K562 (cell line): ENCODE measurements at regions not wholly inside any gene's neighbourhood (a gene's known extent, or its start where the extent isn't known, plus 50 kb on each side); places are given as distances from the start of the nearest gene placed in this dataset.

Experiments
- ATAC-seq: fragments of 200-7000 bp; cut with Tn5 transposase; 3 replicates; pipeline ENCODE4 v1.9.1; 2020; ENCODE audit warnings: moderate library complexity
- BruUV-seq: library from RNA; stranded (reverse); fragments of 400-500 nt; replicated peaks from 2 replicates; lab custom pipeline; 2021; lab: Mats Ljungman, UMichigan
- CTCF ChIA-PET: fragments of 300-600 bp; formaldehyde crosslinking; extraction: SDS; loops from one replicate; lab custom pipeline; 2021; ENCODE audit warnings: low intra/inter-chr PET ratio; lab: Yijun Ruan, JAX
- POLR2A ChIA-PET: fragments of 300-600, 350-650 bp; sonication (Branson Sonifier 250); formaldehyde crosslinking; extraction: SDS; loops from one replicate; lab custom pipeline; 2021; ENCODE audit warnings: antibody characterized with exemption, inconsistent platforms; lab: Yijun Ruan, JAX
- DNase-seq, 4 experiments: peaks; one replicate each; pipeline versions ENCODE4 v3.0.0 to v3.0.0-alpha.2; 2011 to 2018; ENCODE audit warnings: low spot score in 3 of 4, mixed read lengths in 3 of 4; ENCODE audit errors: extremely low read depth in 1 of 4
- FAIRE-seq: peaks from 2 replicates; lab custom pipeline; 2011; peaks lifted over from hg19 to GRCh38; lab: Jason Lieb, UNC
- H2AFZ ChIP-seq: 2 replicates; pipeline ENCODE4 v1.6.0; 2011; ENCODE audit warnings: low read depth, low read length, control low read depth, inconsistent platforms
- H3K27ac ChIP-seq: fragments of 200-600 bp; 3 replicates; pipeline ENCODE4 v1.8.0; 2011; ENCODE audit warnings: low read depth, mild to moderate bottlenecking, control low read depth, inconsistent platforms, low read length, moderate library complexity, mixed read lengths; ENCODE audit errors: extremely low read depth
- H3K27me3 ChIP-seq, 2 experiments: fragments of 300-600 bp in 1 of 2; 2 replicates in 1 of 2; 3 replicates in 1 of 2; pipeline versions ENCODE4 v1.6.0 to v1.8.0; 2011; ENCODE audit warnings: inconsistent platforms in 2 of 2, low read length in 2 of 2, mild to moderate bottlenecking in 1 of 2, mixed read lengths in 1 of 2, moderate library complexity in 1 of 2; ENCODE audit not compliant: control insufficient read depth in 2 of 2, insufficient read depth in 2 of 2
- H3K36me3 ChIP-seq: fragments of 300-600 bp; 3 replicates; pipeline ENCODE4 v1.8.0; 2011; ENCODE audit warnings: mild to moderate bottlenecking, low read length, inconsistent platforms; ENCODE audit not compliant: control insufficient read depth, insufficient read depth
- H3K4me1 ChIP-seq, 2 experiments: fragments of 200-600 bp in 1 of 2; replicated peaks in 1 of 2; 2 replicates in 1 of 2; 3 replicates in 1 of 2; pipeline versions ENCODE4 v1.5.1 to v1.8.0; 2011; ENCODE audit warnings: inconsistent platforms in 2 of 2, low read length in 2 of 2, mild to moderate bottlenecking in 1 of 2, mixed read lengths in 1 of 2, moderate library complexity in 1 of 2; ENCODE audit not compliant: control insufficient read depth in 2 of 2, insufficient read depth in 2 of 2
- H3K4me2 ChIP-seq: 2 replicates; pipeline ENCODE4 v1.6.1; 2011; ENCODE audit warnings: low read length, control low read depth, inconsistent platforms, mixed read lengths; ENCODE audit not compliant: insufficient read depth
- H3K4me3 ChIP-seq: fragments of 200-600 bp; sonication (generic), shearing (Covaris generic); 2 replicates; pipeline ENCODE4 v1.5.1; 2016; ENCODE audit warnings: control low read depth, inconsistent platforms
- H3K79me2 ChIP-seq: fragments of 200-600 bp; 3 replicates; pipeline ENCODE4 v1.8.0; 2011; ENCODE audit warnings: low read length, inconsistent platforms; ENCODE audit not compliant: control insufficient read depth, insufficient read depth
- H3K9ac ChIP-seq, 2 experiments: 2 replicates each; pipeline versions ENCODE4 v1.6.0 to v1.6.1; 2011; ENCODE audit warnings: low read depth in 2 of 2, low read length in 2 of 2, control low read depth in 1 of 2, inconsistent platforms in 1 of 2, mild to moderate bottlenecking in 1 of 2, mixed read lengths in 1 of 2; ENCODE audit not compliant: insufficient read depth in 1 of 2
- H3K9me1 ChIP-seq: one replicate; pipeline ENCODE4 v1.6.0; 2011; ENCODE audit warnings: inconsistent platforms, mild to moderate bottlenecking, low read length, moderate library complexity; ENCODE audit not compliant: control insufficient read depth, insufficient read depth
- H3K9me3 ChIP-seq: replicated peaks from 2 replicates; pipeline ENCODE4 v1.5.1; 2011; ENCODE audit warnings: low read depth, low read length, inconsistent platforms; ENCODE audit not compliant: control insufficient read depth, insufficient read depth
- H4K20me1 ChIP-seq: replicated peaks from 2 replicates; pipeline ENCODE4 v1.6.1; 2011; ENCODE audit warnings: low read length, inconsistent platforms, mixed read lengths; ENCODE audit not compliant: control insufficient read depth, insufficient read depth
- ARHGAP35 ChIP-seq: fragments of 450-650 bp; IDR thresholded peaks from 2 replicates; pipeline ENCODE4 v1.6.1; 2018; ENCODE audit not compliant: partially characterized antibody
- BCL6 ChIP-seq: fragments of 250-450 bp; sonication (Bioruptor Pico); IDR thresholded peaks from 2 replicates; pipeline ENCODE4 v1.4.0; 2020
- BDP1 ChIP-seq: IDR thresholded peaks from 3 replicates; pipeline ENCODE4 v1.6.1; 2011; ENCODE audit not compliant: insufficient read length, insufficient read depth
- GTF2A2 ChIP-seq: IDR thresholded peaks from 2 replicates; pipeline ENCODE4 v1.6.1; 2016; ENCODE audit warnings: mild to moderate bottlenecking, missing genetic modification characterization, missing compliant biosample characterization
- KLF13 ChIP-seq: fragments of 450-650 bp; IDR thresholded peaks from 2 replicates; pipeline ENCODE4 v1.6.1; 2016; ENCODE audit warnings: missing genetic modification characterization, low read depth, mild to moderate bottlenecking, missing compliant biosample characterization, moderate library complexity, borderline replicate concordance
- MTA2 ChIP-seq: fragments of 450-650 bp; IDR thresholded peaks from 2 replicates; pipeline ENCODE4 v1.6.1; 2016; ENCODE audit warnings: low read depth
- PRPF4 ChIP-seq: fragments of 200-400 bp; formaldehyde crosslinking; IDR thresholded peaks from one replicate; pipeline ENCODE4 v1.6.1; 2017; ENCODE audit warnings: low read length, low read depth, mild to moderate bottlenecking; ENCODE audit not compliant: insufficient read depth, poor library complexity, severe bottlenecking
- SPI1 ChIP-seq: IDR thresholded peaks from 2 replicates; pipeline ENCODE4 v1.6.1; 2011; ENCODE audit warnings: low read depth, low read length, control low read depth, borderline replicate concordance
- SRSF1 ChIP-seq: fragments of 200-400 bp; formaldehyde crosslinking; IDR thresholded peaks from 2 replicates; pipeline ENCODE4 v1.6.1; 2017; ENCODE audit warnings: mild to moderate bottlenecking, low read depth, low read length, moderate library complexity
- ZC3H8 ChIP-seq: fragments of 450-650 bp; IDR thresholded peaks from 2 replicates; pipeline ENCODE4 v1.6.1; 2017
- WGBS: fragments of 100-300 bp; shearing (Covaris generic); methylation state at CpG from one replicate; pipeline ENCODE4 v1.1.6; 2016; ENCODE audit warnings: low coverage, mixed read lengths; ENCODE audit not compliant: insufficient coverage; ENCODE audit errors: missing lambda C conversion rate; 5-methylcytosine and 5-hydroxymethylcytosine counted together
- in situ Hi-C: fragments of 300-500 bp; cut with MboI; formaldehyde crosslinking; loops from 4 replicates; pipeline ENCODE4 v1.15.0; 2018; ENCODE audit warnings: inconsistent platforms, mixed read lengths
- intact Hi-C: fragments of 100-400 bp; cut with micrococcal nuclease; formaldehyde crosslinking; loops from 2 replicates; pipeline ENCODE4 v1.14.2; 2022
- TF ChIP-seq, protein P1 (sequence below): sonication (generic); formaldehyde crosslinking; IDR thresholded peaks from 2 replicates; pipeline ENCODE4 v1.9.0; 2022; ENCODE audit warnings: mild to moderate bottlenecking, missing genetic modification reagents
- TF ChIP-seq, protein P2 (sequence below): IDR thresholded peaks from 2 replicates; pipeline ENCODE4 v1.6.1; 2012; ENCODE audit warnings: low read depth, low read length, improper control_type of control experiment, borderline replicate concordance

DNA sequence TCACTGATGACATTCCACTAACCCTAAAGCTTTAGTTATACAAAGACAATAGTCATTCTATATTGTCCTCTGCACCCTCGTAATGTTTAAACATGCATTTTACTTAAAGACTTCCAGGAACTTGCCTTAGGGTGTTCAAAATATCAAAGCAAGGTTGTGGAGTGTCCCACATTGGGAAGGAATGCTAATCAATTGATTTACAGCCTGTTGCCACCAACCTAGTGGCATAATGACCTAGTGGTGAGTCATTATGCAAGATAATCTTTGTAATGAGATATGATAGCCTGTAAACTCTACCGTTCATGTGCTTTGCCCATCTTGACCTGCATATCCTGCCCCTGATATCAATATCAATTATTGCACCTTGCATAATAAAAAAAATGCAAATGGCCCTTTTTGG, 542.9 kb downstream of the CDH9 start:
- Histone ChIP-seq H3K79me2 (no peaks in the 10 kb centered on the region), H4K20me1 (no peaks in the 10 kb centered on the region), H3K36me3 (no peaks in the 10 kb centered on the region), H3K4me1 (no peaks in the 10 kb centered on the region), H3K9me3 (no peaks in the 10 kb centered on the region; the same call in 1 of the 2 replicates), H3K4me2 (no peak overlapping the region), H3K27ac (no peak overlapping the region), H3K9me1 (no peaks in the 10 kb centered on the region), H2AFZ (no peak overlapping the region), H3K27me3 (no peaks in the 10 kb centered on the region), H3K4me3 (no peak overlapping the region), H3K9ac (no peak overlapping the region)
- no peak for FAIRE-seq
- TF ChIP-seq BCL6 (CRISPR knock-in tag) (no peak), GTF2A2 (tag) (no peak), SRSF1 (no peak), PRPF4 (no peak), KLF13 (no peak), BDP1 (no peak), ARHGAP35 (no peak), SPI1 (no peak), ZC3H8 (no peak), MTA2 (no peak)
- TF ChIP-seq, protein P1, sequence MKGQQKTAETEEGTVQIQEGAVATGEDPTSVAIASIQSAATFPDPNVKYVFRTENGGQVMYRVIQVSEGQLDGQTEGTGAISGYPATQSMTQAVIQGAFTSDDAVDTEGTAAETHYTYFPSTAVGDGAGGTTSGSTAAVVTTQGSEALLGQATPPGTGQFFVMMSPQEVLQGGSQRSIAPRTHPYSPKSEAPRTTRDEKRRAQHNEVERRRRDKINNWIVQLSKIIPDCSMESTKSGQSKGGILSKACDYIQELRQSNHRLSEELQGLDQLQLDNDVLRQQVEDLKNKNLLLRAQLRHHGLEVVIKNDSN (CRISPR knock-in tag), result no peak
- TF ChIP-seq, protein P2, sequence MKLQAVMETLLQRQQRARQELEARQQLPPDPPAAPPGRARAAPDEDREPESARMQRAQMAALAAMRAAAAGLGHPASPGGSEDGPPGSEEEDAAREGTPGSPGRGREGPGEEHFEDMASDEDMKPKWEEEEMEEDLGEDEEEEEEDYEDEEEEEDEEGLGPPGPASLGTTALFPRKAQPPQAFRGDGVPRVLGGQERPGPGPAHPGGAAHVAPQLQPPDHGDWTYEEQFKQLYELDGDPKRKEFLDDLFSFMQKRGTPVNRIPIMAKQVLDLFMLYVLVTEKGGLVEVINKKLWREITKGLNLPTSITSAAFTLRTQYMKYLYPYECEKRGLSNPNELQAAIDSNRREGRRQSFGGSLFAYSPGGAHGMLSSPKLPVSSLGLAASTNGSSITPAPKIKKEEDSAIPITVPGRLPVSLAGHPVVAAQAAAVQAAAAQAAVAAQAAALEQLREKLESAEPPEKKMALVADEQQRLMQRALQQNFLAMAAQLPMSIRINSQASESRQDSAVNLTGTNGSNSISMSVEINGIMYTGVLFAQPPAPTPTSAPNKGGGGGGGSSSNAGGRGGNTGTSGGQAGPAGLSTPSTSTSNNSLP, result no peak
- no TSS peak for BruUV-seq
- ChIA-PET CTCF (no interaction called here), POLR2A (no interaction called here)
- in situ Hi-C loops (no loop called here), intact Hi-C loops (no loop called here)
- ATAC-seq, result no peak
- DNase-seq, result no peak
- 0% methylated on average over 2 of the region's 2 CpGs for WGBS
